ENCODE measurements at regions not wholly inside any gene's neighbourhood (a gene's known extent, or its start where the extent isn't known, plus 50 kb on each side); places are given as distances from the start of the nearest gene placed in this dataset.

GRCh38 chr12:105554856-105555255 is 224.4 kb downstream of the C12orf75 start:
- DNase-seq (ENCODE audit: low spot score), result no peak
- TF ChIP-seq CTCF (IDR thresholded peaks at IDR 0.05; ENCODE audit: extremely low read depth, missing control alignments), result no peak

- DNase-seq (ENCODE audit: low spot score), result no peak
- no peak for TF ChIP-seq CTCF (IDR thresholded peaks at IDR 0.05; ENCODE audit: extremely low read depth, missing control alignments)
Measured at GRCh38 chr12:105555556-105556295, 225.2 kb downstream of the C12orf75 start.

- TF ChIP-seq CTCF (IDR thresholded peaks at IDR 0.05; ENCODE audit: extremely low read depth, missing control alignments), result no peak
- DNase-seq (ENCODE audit: low spot score), result no peak
Measured at GRCh38 chr12:105559310-105559709, 228.8 kb downstream of the C12orf75 start.

GRCh38 chr12:105561546-105562198 is 231.2 kb downstream of the C12orf75 start:
- no peak for TF ChIP-seq CTCF (IDR thresholded peaks at IDR 0.05; ENCODE audit: extremely low read depth, missing control alignments)
- no peak for DNase-seq (ENCODE audit: low spot score)

GRCh38 chr12:105562199-105562971 is 231.9 kb downstream of the C12orf75 start:
- TF ChIP-seq CTCF (IDR thresholded peaks at IDR 0.05; ENCODE audit: extremely low read depth, missing control alignments), result no peak
- DNase-seq (ENCODE audit: low spot score), result no peak

GRCh38 chr12:105567061-105567460 is 236.6 kb downstream of the C12orf75 start:
- no peak for TF ChIP-seq CTCF (IDR thresholded peaks at IDR 0.05; ENCODE audit: extremely low read depth, missing control alignments)
- no peak for DNase-seq (ENCODE audit: low spot score)

GRCh38 chr12:105569886-105570285 is 239.4 kb downstream of the C12orf75 start:
- no peak for TF ChIP-seq CTCF (IDR thresholded peaks at IDR 0.05; ENCODE audit: extremely low read depth, missing control alignments)
- no peak for DNase-seq (ENCODE audit: low spot score)

Measured in GM20000 (cell line).